HepG2 (cell line): ENCODE measurements at regions not wholly inside any gene's neighbourhood (a gene's known extent, or its start where the extent isn't known, plus 50 kb on each side); places are given as distances from the start of the nearest gene placed in this dataset.
A peak's percentile ranks its signal among the peaks of the same experiment; 100 is the strongest.

ENCODE experiments used
- CHD2 ChIP-seq: IDR thresholded peaks from 2 replicates; pipeline ENCODE4 v1.6.1; 2011; ENCODE audit warnings: low read depth, low read length, improper control_type of control experiment
- CHD4 ChIP-seq: fragments of 200-600 bp; sonication (generic); IDR thresholded peaks from 2 replicates; pipeline ENCODE4 v1.7.0; 2017; ENCODE audit warnings: mild to moderate bottlenecking, low read length, borderline replicate concordance
- FOXA1 ChIP-seq, 2 experiments: fragments of 450-650 bp in 1 of 2; sonication (generic) in 1 of 2; formaldehyde crosslinking in 1 of 2; IDR thresholded peaks; 2 replicates each; pipeline versions ENCODE4 v1.4.0 to v1.6.1; 2016 to 2020; ENCODE audit warnings: missing genetic modification reagents in 1 of 2
- GFI1 ChIP-seq: sonication (generic); formaldehyde crosslinking; IDR thresholded peaks from 2 replicates; pipeline ENCODE4 v1.5.0; 2020; ENCODE audit warnings: missing genetic modification reagents, mild to moderate bottlenecking, borderline replicate concordance
- HES4 ChIP-seq: sonication (generic); formaldehyde crosslinking; IDR thresholded peaks from 2 replicates; pipeline ENCODE4 v1.9.0; 2021; ENCODE audit warnings: mild to moderate bottlenecking, missing genetic modification reagents, borderline replicate concordance
- KLF16 ChIP-seq, 2 experiments: sonication (generic) in 1 of 2; formaldehyde crosslinking in 1 of 2; IDR thresholded peaks; 2 replicates each; pipeline versions ENCODE4 v1.6.1 to v1.8.0; 2016 to 2023; ENCODE audit warnings: missing genetic modification reagents in 2 of 2, missing compliant biosample characterization in 1 of 2
- NR2F1 ChIP-seq, 2 experiments: fragments of 450-650 bp in 1 of 2; formaldehyde crosslinking in 1 of 2; IDR thresholded peaks; 2 replicates each; pipeline versions ENCODE4 v1.5.0 to v1.6.1; 2016 to 2020; ENCODE audit warnings: mild to moderate bottlenecking in 1 of 2, missing compliant biosample characterization in 1 of 2, missing genetic modification reagents in 1 of 2, moderate library complexity in 1 of 2
- NR2F6 ChIP-seq, 2 experiments: IDR thresholded peaks; 2 replicates each; pipeline ENCODE4 v1.6.1; 2016; ENCODE audit warnings: antibody characterized with exemption in 1 of 2, mild to moderate bottlenecking in 1 of 2
- RCOR2 ChIP-seq: IDR thresholded peaks from 2 replicates; pipeline ENCODE4 v1.6.1; 2016; ENCODE audit warnings: missing biosample characterization, missing genetic modification reagents
- REXO4 ChIP-seq: sonication (generic); formaldehyde crosslinking; IDR thresholded peaks from 2 replicates; pipeline ENCODE4 v1.8.0; 2022; ENCODE audit warnings: missing genetic modification reagents, mild to moderate bottlenecking, borderline replicate concordance
- ZBTB3 ChIP-seq: sonication (generic); formaldehyde crosslinking; IDR thresholded peaks from 2 replicates; pipeline ENCODE4 v1.4.0; 2020; ENCODE audit warnings: low read depth, mild to moderate bottlenecking, moderate library complexity, missing genetic modification reagents, borderline replicate concordance
- ZFP37 ChIP-seq: sonication (generic); formaldehyde crosslinking; IDR thresholded peaks from 2 replicates; pipeline ENCODE4 v1.4.0; 2020; ENCODE audit warnings: missing genetic modification reagents, borderline replicate concordance
- ZFP62 ChIP-seq: sonication (generic); formaldehyde crosslinking; IDR thresholded peaks from 2 replicates; pipeline ENCODE4 v1.4.0; 2020; ENCODE audit warnings: missing genetic modification reagents
- ZNF263 ChIP-seq: sonication (generic); formaldehyde crosslinking; IDR thresholded peaks from 2 replicates; pipeline ENCODE4 v1.4.0; 2020; ENCODE audit warnings: missing genetic modification reagents
- ZNF292 ChIP-seq: sonication (generic); formaldehyde crosslinking; IDR thresholded peaks from 2 replicates; pipeline ENCODE4 v1.8.1; 2022; ENCODE audit warnings: mild to moderate bottlenecking, low read depth, missing genetic modification reagents, borderline replicate concordance
- ZNF317 ChIP-seq: sonication (generic); formaldehyde crosslinking; IDR thresholded peaks from 2 replicates; pipeline ENCODE4 v1.5.0; 2020; ENCODE audit warnings: mild to moderate bottlenecking, missing genetic modification reagents
- ZNF558 ChIP-seq: sonication (generic); formaldehyde crosslinking; IDR thresholded peaks from 2 replicates; pipeline ENCODE4 v1.9.0; 2022; ENCODE audit warnings: mild to moderate bottlenecking, missing genetic modification reagents, borderline replicate concordance
- ZNF850 ChIP-seq: sonication (generic); formaldehyde crosslinking; conservative IDR thresholded peaks from 2 replicates; pipeline ENCODE4 v1.9.0; 2021; ENCODE audit warnings: mild to moderate bottlenecking, missing genetic modification reagents
- ZZZ3 ChIP-seq: sonication (generic); formaldehyde crosslinking; IDR thresholded peaks from 2 replicates; pipeline ENCODE4 v1.4.0; 2020; ENCODE audit warnings: missing genetic modification reagents, mild to moderate bottlenecking, borderline replicate concordance
- TF ChIP-seq, protein P1 (sequence below): sonication (generic); formaldehyde crosslinking; conservative IDR thresholded peaks from 2 replicates; pipeline ENCODE4 v1.8.1; 2023; ENCODE audit warnings: missing genetic modification reagents
- TF ChIP-seq, protein P2 (sequence below): IDR thresholded peaks from 2 replicates; pipeline ENCODE4 v1.6.1; 2016
- TF ChIP-seq, protein P3 (sequence below): sonication (generic); formaldehyde crosslinking; IDR thresholded peaks from 2 replicates; pipeline ENCODE4 v1.5.1; 2020; ENCODE audit warnings: missing genetic modification reagents, mild to moderate bottlenecking, borderline replicate concordance
- TF ChIP-seq, protein P4 (sequence below): sonication (generic); formaldehyde crosslinking; IDR thresholded peaks from 2 replicates; pipeline ENCODE4 v1.9.0; 2021; ENCODE audit warnings: missing genetic modification reagents, mild to moderate bottlenecking, borderline replicate concordance
- TF ChIP-seq, protein P5 (sequence below): sonication (generic); formaldehyde crosslinking; IDR thresholded peaks from 2 replicates; pipeline ENCODE4 v1.5.0; 2020; ENCODE audit warnings: missing genetic modification reagents, mild to moderate bottlenecking, borderline replicate concordance
- TF ChIP-seq, protein P6 (sequence below): IDR thresholded peaks from 2 replicates; pipeline ENCODE4 v1.6.1; 2016; ENCODE audit warnings: low read depth, borderline replicate concordance

DNA sequence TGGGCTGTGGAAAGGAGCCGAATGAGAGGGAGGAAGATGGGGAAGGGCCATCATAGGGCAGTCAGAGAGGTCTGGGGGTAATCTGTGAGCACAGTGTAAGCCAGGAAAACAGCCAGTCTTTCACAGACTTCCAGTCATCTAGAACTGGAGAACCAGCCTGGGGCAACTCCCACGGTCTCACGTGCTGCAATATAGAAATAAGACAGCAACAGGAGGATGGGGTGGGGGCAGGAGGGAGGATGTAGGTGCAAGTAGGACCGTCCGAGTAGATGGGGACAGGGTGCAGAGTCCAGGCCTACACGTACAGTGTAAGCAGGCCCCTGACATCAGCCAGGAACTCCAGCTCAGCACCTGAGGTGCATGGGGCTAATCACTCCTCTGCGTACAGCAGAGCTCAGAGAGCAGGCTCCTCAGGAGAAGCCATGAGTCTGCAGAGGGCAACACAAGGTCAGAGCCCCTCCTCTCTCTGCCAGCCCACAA is 58.2 kb upstream of the TNFAIP3 start (continued):
- TF ChIP-seq ZNF317 (CRISPR knock-in tag) (no peak), REXO4 (CRISPR knock-in tag) (no peak), GFI1 (CRISPR knock-in tag) (no peak), HES4 (CRISPR knock-in tag) (no peak), ZNF558 (no peak), ZBTB3 (CRISPR knock-in tag) (no peak), CHD4 (0 out of 2 replicates have a peak, but pooled peaks have one; percentile 25), ZFP37 (CRISPR knock-in tag) (no peak), FOXA1 (IDR thresholded peaks at IDR 0.05) (no peak), FOXA1 (CRISPR knock-in tag; IDR thresholded peaks at IDR 0.05) (peak; percentile 62), NR2F6 (IDR thresholded peaks at IDR 0.05) (peak; percentile 22; the same call in 1 of the 2 replicates), NR2F6 (CRISPR knock-in tag; IDR thresholded peaks at IDR 0.05) (peak; percentile 62; the same call in 1 of the 2 replicates), KLF16 (CRISPR knock-in tag; IDR thresholded peaks at IDR 0.05) (no peak), NR2F1 (CRISPR knock-in tag; IDR thresholded peaks at IDR 0.05) (no peak), RCOR2 (0 out of 2 replicates have a peak, but pooled peaks have one; percentile 77), ZZZ3 (CRISPR knock-in tag) (no peak), ZNF850 (CRISPR knock-in tag) (no peak), ZNF263 (CRISPR knock-in tag) (peak; percentile 61), ZFP62 (CRISPR knock-in tag) (no peak), CHD2 (no peak), ZNF292 (CRISPR knock-in tag) (peak; percentile 98; the same call in 1 of the 2 replicates)
- TF ChIP-seq, protein P1, sequence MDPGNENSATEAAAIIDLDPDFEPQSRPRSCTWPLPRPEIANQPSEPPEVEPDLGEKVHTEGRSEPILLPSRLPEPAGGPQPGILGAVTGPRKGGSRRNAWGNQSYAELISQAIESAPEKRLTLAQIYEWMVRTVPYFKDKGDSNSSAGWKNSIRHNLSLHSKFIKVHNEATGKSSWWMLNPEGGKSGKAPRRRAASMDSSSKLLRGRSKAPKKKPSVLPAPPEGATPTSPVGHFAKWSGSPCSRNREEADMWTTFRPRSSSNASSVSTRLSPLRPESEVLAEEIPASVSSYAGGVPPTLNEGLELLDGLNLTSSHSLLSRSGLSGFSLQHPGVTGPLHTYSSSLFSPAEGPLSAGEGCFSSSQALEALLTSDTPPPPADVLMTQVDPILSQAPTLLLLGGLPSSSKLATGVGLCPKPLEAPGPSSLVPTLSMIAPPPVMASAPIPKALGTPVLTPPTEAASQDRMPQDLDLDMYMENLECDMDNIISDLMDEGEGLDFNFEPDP (CRISPR knock-in tag), result no peak
- TF ChIP-seq, protein P2, sequence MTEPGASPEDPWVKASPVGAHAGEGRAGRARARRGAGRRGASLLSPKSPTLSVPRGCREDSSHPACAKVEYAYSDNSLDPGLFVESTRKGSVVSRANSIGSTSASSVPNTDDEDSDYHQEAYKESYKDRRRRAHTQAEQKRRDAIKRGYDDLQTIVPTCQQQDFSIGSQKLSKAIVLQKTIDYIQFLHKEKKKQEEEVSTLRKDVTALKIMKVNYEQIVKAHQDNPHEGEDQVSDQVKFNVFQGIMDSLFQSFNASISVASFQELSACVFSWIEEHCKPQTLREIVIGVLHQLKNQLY, result peak; percentile 53; the same call in 1 of the 2 replicates
- TF ChIP-seq, protein P3, sequence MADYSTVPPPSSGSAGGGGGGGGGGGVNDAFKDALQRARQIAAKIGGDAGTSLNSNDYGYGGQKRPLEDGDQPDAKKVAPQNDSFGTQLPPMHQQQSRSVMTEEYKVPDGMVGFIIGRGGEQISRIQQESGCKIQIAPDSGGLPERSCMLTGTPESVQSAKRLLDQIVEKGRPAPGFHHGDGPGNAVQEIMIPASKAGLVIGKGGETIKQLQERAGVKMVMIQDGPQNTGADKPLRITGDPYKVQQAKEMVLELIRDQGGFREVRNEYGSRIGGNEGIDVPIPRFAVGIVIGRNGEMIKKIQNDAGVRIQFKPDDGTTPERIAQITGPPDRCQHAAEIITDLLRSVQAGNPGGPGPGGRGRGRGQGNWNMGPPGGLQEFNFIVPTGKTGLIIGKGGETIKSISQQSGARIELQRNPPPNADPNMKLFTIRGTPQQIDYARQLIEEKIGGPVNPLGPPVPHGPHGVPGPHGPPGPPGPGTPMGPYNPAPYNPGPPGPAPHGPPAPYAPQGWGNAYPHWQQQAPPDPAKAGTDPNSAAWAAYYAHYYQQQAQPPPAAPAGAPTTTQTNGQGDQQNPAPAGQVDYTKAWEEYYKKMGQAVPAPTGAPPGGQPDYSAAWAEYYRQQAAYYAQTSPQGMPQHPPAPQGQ, result no peak
- TF ChIP-seq, protein P4, sequence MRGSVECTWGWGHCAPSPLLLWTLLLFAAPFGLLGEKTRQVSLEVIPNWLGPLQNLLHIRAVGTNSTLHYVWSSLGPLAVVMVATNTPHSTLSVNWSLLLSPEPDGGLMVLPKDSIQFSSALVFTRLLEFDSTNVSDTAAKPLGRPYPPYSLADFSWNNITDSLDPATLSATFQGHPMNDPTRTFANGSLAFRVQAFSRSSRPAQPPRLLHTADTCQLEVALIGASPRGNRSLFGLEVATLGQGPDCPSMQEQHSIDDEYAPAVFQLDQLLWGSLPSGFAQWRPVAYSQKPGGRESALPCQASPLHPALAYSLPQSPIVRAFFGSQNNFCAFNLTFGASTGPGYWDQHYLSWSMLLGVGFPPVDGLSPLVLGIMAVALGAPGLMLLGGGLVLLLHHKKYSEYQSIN (CRISPR knock-in tag), result no peak
- TF ChIP-seq, protein P5, sequence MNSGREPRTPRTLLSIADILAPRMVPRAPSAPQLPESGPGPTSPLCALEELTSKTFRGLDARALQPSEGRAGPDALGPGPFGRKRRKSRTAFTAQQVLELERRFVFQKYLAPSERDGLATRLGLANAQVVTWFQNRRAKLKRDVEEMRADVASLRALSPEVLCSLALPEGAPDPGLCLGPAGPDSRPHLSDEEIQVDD (CRISPR knock-in tag), result no peak
- TF ChIP-seq, protein P6, sequence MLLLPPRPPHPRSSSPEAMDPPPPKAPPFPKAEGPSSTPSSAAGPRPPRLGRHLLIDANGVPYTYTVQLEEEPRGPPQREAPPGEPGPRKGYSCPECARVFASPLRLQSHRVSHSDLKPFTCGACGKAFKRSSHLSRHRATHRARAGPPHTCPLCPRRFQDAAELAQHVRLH (CRISPR knock-in tag), result peak; percentile 82; the same call in 1 of the 2 replicates
